Dendritic cell treated with granulocyte-macrophage colony-stimulating factor and Interleukin-4, amounts not matched to agents 40 ng/mL and 50 ng/mL, for 4 days (primary cell): ENCODE measurements at regions not wholly inside any gene's neighbourhood (a gene's known extent, or its start where the extent isn't known, plus 50 kb on each side); places are given as distances from the start of the nearest gene placed in this dataset.

Source experiments
- H3K27ac Mint-ChIP-seq: one replicate; pipeline ENCODE4 v1.8.0; 2022; ENCODE audit warnings: mild to moderate bottlenecking, mixed read lengths
- H3K27me3 Mint-ChIP-seq: one replicate; pipeline ENCODE4 v1.8.0; 2022; ENCODE audit warnings: mild to moderate bottlenecking, mixed read lengths
- H3K36me3 Mint-ChIP-seq: one replicate; pipeline ENCODE4 v1.8.0; 2022; ENCODE audit warnings: low read depth, mixed read lengths
- H3K4me1 Mint-ChIP-seq: one replicate; pipeline ENCODE4 v1.8.0; 2022; ENCODE audit warnings: low read depth, mixed read lengths
- H3K4me3 Mint-ChIP-seq: one replicate; pipeline ENCODE4 v1.8.0; 2022; ENCODE audit warnings: mild to moderate bottlenecking, moderate library complexity, mixed read lengths
- H3K9me3 Mint-ChIP-seq: one replicate; pipeline ENCODE4 v1.8.0; 2022; ENCODE audit warnings: mixed read lengths
- intact Hi-C: fragments of 100-400 bp; cut with micrococcal nuclease; formaldehyde crosslinking; loops from one replicate; pipeline ENCODE4 v1.15.0; 2022

DNA sequence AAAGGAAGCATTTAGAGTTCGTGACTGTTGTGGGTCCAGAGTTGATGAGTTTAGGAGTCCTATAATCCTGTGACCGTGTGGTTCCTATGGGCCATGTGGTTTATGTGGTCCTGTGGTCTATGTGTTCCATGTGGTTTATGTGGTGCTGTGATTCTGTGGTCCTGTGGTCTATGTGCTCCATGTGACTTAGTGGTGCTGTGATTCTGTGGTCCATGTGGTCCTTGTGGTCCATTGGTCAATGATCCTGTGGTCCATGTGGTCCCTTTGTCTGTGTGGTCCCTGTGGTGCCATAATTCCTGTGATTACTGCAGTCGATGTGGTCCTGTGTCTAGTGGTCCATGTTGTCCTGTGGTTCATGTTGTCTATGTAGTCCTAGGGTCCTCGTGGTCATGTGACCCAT, 167.3 kb downstream of the TMEM18 start:
- no peak overlapping the region for H3K27ac Mint-ChIP-seq

DNA sequence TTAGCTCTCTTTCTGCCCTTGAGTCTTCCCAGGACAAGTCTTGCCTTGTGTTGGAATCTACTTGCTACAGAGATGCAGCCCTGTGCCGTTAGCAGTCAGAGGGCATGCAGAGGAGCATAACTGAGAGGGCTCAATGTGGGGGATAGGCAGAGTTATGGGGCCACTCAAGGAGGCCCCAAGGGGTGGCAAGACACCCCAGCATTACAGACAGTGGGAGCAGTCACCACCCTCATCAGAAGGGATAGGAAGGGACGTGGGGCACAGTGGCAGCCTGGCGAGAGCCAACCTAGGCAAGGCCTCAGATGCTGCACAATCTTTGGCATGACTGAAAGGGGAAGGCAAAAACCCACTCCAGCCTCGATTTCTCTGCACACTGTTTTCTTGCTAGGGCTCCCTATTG, 169.1 kb downstream of the TMEM18 start:
- Mint-ChIP-seq H3K4me1 (no peaks in the 10 kb centered on the region), H3K4me3 (no peak overlapping the region), H3K9me3 (peaks cover 30% of the 10 kb centered on the region), H3K27me3 (no peaks in the 10 kb centered on the region), H3K27ac (no peak overlapping the region), H3K36me3 (no peaks in the 10 kb centered on the region)
- intact Hi-C loops = no loop called here

More for the DNA sequence above, 167.3 kb downstream of the TMEM18 start:
- peaks cover 30% of the 10 kb centered on the region for H3K9me3 Mint-ChIP-seq
- no peaks in the 10 kb centered on the region for H3K36me3 Mint-ChIP-seq
- no peaks in the 10 kb centered on the region for H3K4me1 Mint-ChIP-seq
- H3K27me3 Mint-ChIP-seq = no peaks in the 10 kb centered on the region
- intact Hi-C loops = no loop called here
- no peak overlapping the region for H3K4me3 Mint-ChIP-seq

DNA sequence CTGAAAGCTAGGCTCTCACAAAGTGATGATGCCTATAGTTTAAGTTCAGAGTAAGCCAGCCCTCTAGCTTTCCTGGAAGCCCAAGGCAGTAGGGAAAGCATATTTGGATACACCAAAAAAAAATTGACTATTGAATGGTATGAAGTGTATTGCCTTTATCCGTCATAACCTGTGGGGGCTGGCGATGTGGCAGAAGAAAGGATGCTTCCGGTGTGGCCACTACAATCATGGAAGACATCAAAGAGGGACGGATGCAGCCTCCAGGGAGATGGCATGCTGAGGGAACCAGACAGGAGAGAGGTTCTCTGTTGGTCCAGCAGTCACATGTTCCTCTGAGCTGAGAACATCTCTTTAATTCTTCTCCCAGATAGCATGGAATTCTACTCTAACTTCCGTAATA, 170.3 kb downstream of the TMEM18 start:
- H3K9me3 Mint-ChIP-seq = peaks cover 30% of the 10 kb centered on the region
- intact Hi-C loops = no loop called here
- no peak overlapping the region for H3K27ac Mint-ChIP-seq
- no peaks in the 10 kb centered on the region for H3K4me1 Mint-ChIP-seq
- H3K27me3 Mint-ChIP-seq = no peaks in the 10 kb centered on the region
- H3K4me3 Mint-ChIP-seq = no peak overlapping the region
- H3K36me3 Mint-ChIP-seq = no peaks in the 10 kb centered on the region

DNA sequence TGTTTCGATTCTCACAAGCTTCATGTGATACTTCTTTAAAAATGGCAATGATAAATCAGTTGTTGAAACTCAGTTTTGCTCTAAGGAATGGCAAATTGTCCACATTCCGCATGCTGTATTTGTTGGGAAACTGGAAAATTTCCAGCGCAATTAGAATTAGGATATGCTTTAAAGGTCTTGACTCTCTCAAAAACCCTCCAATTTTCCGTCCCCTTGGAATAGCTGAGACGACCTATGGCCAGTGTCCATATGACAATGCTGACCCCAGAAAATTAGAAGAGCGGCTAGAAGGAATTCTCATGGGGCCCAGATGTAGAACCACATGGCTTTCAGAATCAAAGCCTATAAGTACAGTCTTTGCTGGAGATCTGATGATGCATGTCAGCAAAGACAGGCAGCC, 170.8 kb downstream of the TMEM18 start:
- Mint-ChIP-seq H3K9me3 (peaks cover 30% of the 10 kb centered on the region), H3K4me1 (no peaks in the 10 kb centered on the region), H3K4me3 (no peak overlapping the region), H3K36me3 (no peaks in the 10 kb centered on the region), H3K27ac (no peak overlapping the region), H3K27me3 (no peaks in the 10 kb centered on the region)
- intact Hi-C loops = no loop called here

DNA sequence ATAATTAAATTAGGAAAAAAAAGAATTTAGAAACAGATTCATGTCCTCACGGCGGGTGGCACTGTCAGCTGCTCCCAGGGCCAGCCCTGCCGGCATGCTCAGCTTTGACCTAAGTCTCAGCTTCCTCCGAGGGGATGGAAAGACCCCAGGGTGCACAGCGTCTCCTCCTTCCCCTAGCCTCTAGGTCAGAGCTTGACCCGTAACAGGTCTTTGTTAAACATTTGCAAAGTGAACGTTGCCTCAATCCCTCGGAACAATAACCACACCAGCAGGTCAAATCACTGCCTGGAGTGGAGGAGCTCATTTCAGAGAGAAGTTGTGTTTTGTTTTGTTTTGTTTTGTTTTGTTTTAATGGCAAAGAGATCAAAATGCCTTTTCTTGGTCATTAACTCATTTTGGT, 171.3 kb downstream of the TMEM18 start:
- H3K4me1 Mint-ChIP-seq = no peaks in the 10 kb centered on the region
- no peaks in the 10 kb centered on the region for H3K36me3 Mint-ChIP-seq
- peaks cover 27% of the 10 kb centered on the region for H3K9me3 Mint-ChIP-seq
- H3K27me3 Mint-ChIP-seq = no peaks in the 10 kb centered on the region
- no peak overlapping the region for H3K4me3 Mint-ChIP-seq
- no peak overlapping the region for H3K27ac Mint-ChIP-seq
- intact Hi-C loops = no loop called here

DNA sequence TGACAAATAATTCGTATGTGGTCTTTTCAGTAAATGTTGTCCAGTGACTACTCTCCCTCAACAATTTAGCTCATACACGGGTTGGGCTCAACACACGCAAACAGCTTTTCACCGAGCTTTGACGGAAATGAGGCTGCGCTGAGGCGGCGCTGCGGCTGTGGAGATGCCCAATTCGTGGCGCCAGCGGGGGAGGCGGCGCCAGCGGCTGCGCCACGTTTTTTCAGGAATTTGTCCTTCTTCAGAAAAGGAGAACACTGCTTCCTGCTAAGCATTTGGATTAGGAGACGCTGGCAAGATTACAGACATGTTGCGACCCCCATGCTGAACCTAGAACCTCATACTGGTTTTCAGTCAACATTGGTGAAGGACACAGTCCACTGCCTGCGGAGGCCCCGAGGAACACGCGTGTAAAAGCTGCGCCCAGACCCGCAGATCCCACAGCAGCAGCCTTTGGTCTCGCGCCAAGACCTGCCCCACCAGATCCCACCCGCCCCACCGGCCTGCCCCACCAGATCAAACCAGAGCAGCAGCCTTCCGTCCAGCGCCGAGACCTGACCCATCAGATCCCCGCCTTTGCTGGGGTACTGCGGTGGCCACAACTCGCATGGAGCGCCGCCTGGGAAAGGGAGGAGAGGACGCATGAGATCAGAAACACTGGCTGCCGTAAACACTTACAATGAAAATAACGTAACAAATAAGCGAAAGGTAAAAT, 173.8 kb downstream of the TMEM18 start:
- peaks cover 8% of the 10 kb centered on the region for H3K9me3 Mint-ChIP-seq
- no peaks in the 10 kb centered on the region for H3K4me1 Mint-ChIP-seq
- no peaks in the 10 kb centered on the region for H3K36me3 Mint-ChIP-seq
- intact Hi-C loops = no loop called here
- no peaks in the 10 kb centered on the region for H3K27me3 Mint-ChIP-seq
- no peak overlapping the region for H3K27ac Mint-ChIP-seq
- H3K4me3 Mint-ChIP-seq = no peak overlapping the region

DNA sequence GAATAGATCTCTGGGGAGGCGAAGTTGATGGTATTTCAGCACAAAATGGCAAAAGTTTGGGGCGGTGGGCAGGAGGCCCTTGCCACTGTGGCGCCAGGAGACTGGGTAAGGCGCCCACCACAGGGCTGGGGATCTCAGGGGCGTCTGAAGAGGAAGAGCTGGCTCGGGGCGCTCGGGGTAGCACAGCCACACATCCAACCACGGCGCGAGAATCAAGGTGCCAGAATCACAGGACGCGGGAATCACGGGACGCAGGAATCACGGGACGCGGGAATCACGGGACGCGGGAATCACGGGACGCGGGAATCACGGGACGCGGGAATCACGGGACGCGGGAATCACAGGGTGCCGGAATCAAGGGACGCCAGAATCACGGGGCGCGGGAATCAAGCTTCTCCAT, 174.4 kb downstream of the TMEM18 start:
- Mint-ChIP-seq H3K4me1 (no peaks in the 10 kb centered on the region), H3K36me3 (no peaks in the 10 kb centered on the region)

DNA sequence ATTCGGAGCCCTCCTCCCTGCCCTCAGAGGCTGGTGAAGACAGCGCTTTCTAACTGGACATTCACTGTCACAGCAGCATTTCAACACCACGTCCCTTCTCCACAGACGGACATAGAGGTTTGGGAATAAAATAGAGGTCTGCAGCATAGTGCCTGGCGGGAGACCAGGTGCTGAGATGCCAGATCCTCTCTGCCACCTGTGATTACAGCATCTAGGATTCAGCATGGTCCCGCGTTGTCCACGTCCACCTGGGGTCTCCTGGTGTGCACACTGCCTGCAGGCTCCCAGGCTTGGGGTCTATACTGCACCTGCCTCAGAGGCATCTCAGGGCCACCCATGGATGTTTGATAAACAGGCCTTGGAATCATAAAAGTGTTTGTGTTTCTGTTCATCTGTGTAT, 175.5 kb downstream of the TMEM18 start:
- H3K27me3 Mint-ChIP-seq = no peaks in the 10 kb centered on the region
- H3K27ac Mint-ChIP-seq = no peak overlapping the region
- no peaks in the 10 kb centered on the region for H3K4me1 Mint-ChIP-seq
- no peaks in the 10 kb centered on the region for H3K36me3 Mint-ChIP-seq
- H3K9me3 Mint-ChIP-seq = peaks cover 13% of the 10 kb centered on the region
- intact Hi-C loops = no loop called here
- no peak overlapping the region for H3K4me3 Mint-ChIP-seq

More for the DNA sequence above, 174.4 kb downstream of the TMEM18 start:
- Mint-ChIP-seq H3K27me3 (no peaks in the 10 kb centered on the region), H3K4me3 (no peak overlapping the region), H3K27ac (no peak overlapping the region), H3K9me3 (peaks cover 2% of the 10 kb centered on the region)
- intact Hi-C loops = no loop called here

DNA sequence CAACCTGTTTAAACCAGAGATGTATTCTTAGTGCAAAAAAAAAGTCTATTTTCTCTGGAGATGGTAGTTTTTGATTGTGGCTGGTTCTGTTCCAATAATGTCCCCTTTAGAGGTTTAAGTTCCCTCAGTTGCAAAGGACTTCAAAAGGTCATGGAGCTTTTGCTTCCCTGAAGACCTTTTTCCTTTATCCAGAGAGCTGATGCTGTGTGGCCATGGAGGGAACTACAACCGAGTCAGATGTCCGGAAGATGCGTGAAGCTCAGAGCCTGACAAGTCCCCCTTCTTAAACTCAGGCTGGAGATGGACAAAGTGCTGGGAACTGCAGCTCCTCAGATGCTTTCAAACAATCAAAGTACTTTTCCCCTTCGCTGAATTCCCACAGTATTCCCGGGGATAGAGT, 176.1 kb downstream of the TMEM18 start:
- intact Hi-C loops = no loop called here
- Mint-ChIP-seq H3K36me3 (no peaks in the 10 kb centered on the region), H3K9me3 (peaks cover 18% of the 10 kb centered on the region), H3K27me3 (no peaks in the 10 kb centered on the region), H3K27ac (no peak overlapping the region), H3K4me1 (no peaks in the 10 kb centered on the region), H3K4me3 (no peak overlapping the region)

DNA sequence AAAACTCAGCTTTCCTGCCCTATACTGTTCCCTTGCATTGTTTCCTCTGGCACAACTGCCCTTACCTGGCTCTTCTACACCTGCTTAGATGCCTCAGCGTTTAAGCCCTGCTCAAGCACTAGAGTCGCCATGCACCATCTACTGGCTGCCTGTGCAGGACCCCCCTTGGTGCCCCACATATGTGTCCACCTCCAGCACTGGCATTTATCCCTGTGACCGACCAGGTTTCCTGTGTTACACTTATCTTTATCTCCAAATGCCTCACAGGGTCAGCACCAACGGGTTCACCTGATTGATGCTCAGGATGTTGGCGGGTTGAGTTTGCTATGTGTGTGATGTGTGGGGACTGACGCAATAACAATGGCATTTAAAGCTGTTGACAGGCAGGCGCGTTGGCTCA, 177.5 kb downstream of the TMEM18 start:
- Mint-ChIP-seq H3K27me3 (no peaks in the 10 kb centered on the region), H3K9me3 (peaks cover 22% of the 10 kb centered on the region), H3K27ac (no peak overlapping the region), H3K4me3 (no peak overlapping the region), H3K36me3 (no peaks in the 10 kb centered on the region), H3K4me1 (no peaks in the 10 kb centered on the region)
- intact Hi-C loops = no loop called here

DNA sequence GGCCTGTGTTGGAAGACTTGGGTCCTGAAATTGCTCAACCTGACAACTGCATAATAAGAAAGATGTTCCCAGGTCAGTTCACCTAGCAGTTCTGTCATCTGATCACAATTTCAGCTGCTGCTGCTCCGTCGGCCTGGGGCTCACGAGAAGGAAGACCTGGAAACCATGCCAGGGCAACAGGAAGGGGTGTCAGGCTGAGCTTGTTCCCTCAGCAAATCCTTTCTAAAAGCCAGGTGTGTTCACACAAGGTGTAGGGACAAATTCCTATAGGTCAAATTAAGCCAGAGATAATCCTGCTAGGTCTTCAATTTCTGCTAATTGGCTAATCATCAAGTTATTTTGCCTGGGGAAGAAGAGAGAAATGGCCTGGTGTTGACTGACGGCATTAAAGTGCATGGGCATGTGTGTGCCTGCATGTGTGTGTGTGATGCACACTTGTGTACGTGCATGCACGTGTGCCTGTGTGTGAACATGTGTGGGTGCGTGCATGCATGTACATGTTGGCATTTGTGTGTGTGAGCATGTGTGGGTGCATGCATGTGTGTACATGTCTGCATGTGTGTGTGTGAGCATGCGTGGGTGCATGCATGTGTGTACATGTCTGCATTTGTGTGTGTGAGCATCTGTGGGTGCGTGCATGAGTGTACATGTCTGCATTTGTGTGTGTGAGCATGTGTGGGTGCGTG, 178.6 kb downstream of the TMEM18 start:
- H3K27me3 Mint-ChIP-seq = no peaks in the 10 kb centered on the region
- no peak overlapping the region for H3K27ac Mint-ChIP-seq
- H3K4me3 Mint-ChIP-seq = no peak overlapping the region
- H3K9me3 Mint-ChIP-seq = peaks cover 22% of the 10 kb centered on the region
- intact Hi-C loops = no loop called here
- no peaks in the 10 kb centered on the region for H3K4me1 Mint-ChIP-seq
- H3K36me3 Mint-ChIP-seq = no peaks in the 10 kb centered on the region

DNA sequence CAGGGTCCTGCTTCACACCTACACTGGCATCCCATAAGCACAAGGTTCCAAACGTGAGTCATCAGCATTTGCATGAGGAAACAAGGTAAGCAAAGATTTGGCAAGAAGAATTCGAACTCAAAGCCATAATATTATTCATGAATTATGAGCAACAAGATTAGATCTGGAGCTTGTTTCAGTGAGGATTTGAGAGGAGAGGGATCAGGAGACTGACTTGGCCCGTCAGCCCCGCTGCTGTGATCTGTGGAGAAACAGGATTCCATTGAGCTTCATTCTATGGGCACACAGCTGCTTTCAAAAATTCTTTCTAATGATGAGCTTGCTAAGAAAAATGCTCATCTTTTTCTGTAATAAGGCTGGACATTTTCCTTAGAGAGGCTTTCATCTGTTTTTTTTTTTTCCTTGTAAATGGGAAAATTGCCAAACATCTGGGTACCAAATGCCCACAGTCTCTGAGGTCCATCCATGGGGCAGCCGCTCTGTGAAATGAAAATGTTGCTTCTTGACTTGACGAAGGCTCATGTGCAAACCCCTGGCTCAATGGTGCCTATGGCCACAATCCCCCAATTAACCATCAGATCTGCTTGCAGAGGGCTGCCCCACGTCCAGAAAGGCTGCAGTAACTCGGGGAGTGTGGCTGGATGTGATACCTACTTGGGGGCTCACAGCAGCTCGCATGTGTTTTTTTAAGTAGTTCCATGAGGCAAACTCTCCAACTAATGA, 179.3 kb downstream of the TMEM18 start:
- H3K36me3 Mint-ChIP-seq = no peaks in the 10 kb centered on the region
- intact Hi-C loops = no loop called here
- H3K27me3 Mint-ChIP-seq = no peaks in the 10 kb centered on the region
- no peak overlapping the region for H3K27ac Mint-ChIP-seq
- peaks cover 22% of the 10 kb centered on the region for H3K9me3 Mint-ChIP-seq
- no peaks in the 10 kb centered on the region for H3K4me1 Mint-ChIP-seq
- H3K4me3 Mint-ChIP-seq = no peak overlapping the region

DNA sequence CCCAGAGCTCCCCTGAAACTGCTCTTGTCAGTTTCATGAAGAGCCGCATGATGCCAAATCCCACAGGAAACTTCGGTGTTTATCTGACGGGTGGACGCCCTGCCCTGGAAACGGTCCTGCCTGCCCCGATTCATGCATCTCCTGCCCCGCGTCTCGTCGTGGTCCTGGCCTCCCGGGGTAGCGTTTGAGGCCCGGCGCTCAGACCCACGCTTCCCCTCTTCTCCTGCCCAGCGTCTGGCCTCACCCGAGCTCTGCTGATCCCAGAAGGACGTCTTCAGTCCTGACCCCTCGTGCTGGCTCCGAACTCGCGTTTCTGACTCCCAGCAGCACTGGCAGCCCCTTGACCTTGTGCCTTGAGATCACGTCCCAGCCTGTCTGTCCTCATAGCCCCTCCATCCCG, 180.5 kb downstream of the TMEM18 start:
- Mint-ChIP-seq H3K27ac (no peak overlapping the region), H3K36me3 (no peaks in the 10 kb centered on the region), H3K9me3 (peaks cover 22% of the 10 kb centered on the region), H3K27me3 (no peaks in the 10 kb centered on the region), H3K4me3 (no peak overlapping the region), H3K4me1 (no peaks in the 10 kb centered on the region)
- intact Hi-C loops = no loop called here

DNA sequence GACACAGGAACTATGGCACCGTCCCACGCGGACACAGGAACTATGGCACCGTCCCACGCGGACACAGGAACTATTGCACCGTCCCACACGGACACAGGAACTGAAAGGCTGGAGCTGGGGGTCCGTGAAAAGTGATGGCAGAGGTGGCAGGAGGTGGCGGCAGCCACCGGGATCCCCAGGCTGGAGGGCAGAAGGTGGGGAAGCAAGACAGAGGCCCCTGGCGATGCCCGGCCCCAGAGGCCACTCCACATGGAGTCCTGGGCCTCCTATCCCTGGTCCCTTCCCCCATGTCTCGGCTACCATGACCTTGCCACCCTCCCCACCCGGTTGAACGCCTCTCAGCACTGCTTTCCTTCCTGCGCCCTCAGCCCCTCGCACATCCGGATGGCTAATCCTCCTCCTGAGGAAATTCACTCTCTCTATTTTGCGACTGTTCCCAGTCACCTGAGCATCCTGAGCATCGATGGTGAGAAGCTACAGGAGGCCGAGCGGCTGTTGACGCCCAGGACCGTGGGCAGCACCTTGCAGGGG, 181.4 kb downstream of the TMEM18 start:
- Mint-ChIP-seq H3K4me1 (no peaks in the 10 kb centered on the region), H3K9me3 (peaks cover 22% of the 10 kb centered on the region), H3K27ac (no peak overlapping the region), H3K27me3 (no peaks in the 10 kb centered on the region), H3K36me3 (no peaks in the 10 kb centered on the region), H3K4me3 (no peak overlapping the region)
- intact Hi-C loops = no loop called here
